ENCODE measurements at regions not wholly inside any gene's neighbourhood (a gene's known extent, or its start where the extent isn't known, plus 50 kb on each side); places are given as distances from the start of the nearest gene placed in this dataset.

- TF ChIP-seq CTCF (conservative IDR thresholded peaks at IDR 0.05; ENCODE audit: low read depth, low read length), result no peak
- TF ChIP-seq EZH2 (IDR thresholded peaks at IDR 0.05; ENCODE audit: borderline replicate concordance, low read depth, low read length, poor library complexity, severe bottlenecking), result no peak
These were observed 1151.7 kb upstream of the ADGRL4 start for GRCh38 chr1:80158266-80158665.

Measured in A673 (cell line).